ENCODE measurements at regions not wholly inside any gene's neighbourhood (a gene's known extent, or its start where the extent isn't known, plus 50 kb on each side); places are given as distances from the start of the nearest gene placed in this dataset.

DNA sequence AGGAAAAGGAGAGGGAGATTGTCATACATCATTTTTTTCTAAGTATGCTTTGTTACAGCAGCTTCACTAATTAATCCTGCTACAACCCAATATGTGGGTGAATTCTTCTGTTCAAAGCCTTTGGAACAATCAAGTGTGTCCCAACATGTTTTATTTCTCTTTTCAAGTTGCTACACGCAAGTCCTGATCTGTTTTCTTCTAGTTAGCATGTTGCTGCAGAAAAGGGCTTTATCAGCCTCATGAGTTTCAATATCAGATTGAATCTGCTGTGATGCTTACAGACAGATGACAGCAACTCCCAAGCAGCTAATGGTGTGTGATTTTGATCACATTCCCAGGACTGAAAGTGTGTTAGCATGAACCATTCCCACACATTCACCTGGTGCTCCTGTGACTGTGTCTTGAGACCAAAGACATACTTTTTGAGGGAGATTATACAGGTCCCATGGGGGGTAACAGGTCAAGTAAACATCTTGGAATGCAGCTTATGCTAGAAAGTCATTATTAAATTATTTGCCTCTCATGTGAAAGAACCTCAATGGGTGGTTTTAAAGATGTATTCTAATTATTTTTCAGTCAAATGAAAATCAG is 96.9 kb upstream of the KCNJ16 start:
- H3K27me3 ChIP-seq (replicated peaks in 1 of 7): no peaks in the 10 kb centered on the region
- TF ChIP-seq, protein P1, sequence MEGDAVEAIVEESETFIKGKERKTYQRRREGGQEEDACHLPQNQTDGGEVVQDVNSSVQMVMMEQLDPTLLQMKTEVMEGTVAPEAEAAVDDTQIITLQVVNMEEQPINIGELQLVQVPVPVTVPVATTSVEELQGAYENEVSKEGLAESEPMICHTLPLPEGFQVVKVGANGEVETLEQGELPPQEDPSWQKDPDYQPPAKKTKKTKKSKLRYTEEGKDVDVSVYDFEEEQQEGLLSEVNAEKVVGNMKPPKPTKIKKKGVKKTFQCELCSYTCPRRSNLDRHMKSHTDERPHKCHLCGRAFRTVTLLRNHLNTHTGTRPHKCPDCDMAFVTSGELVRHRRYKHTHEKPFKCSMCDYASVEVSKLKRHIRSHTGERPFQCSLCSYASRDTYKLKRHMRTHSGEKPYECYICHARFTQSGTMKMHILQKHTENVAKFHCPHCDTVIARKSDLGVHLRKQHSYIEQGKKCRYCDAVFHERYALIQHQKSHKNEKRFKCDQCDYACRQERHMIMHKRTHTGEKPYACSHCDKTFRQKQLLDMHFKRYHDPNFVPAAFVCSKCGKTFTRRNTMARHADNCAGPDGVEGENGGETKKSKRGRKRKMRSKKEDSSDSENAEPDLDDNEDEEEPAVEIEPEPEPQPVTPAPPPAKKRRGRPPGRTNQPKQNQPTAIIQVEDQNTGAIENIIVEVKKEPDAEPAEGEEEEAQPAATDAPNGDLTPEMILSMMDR (IDR thresholded peaks at IDR 0.05 in 8 of 11, conservative IDR thresholded peaks at IDR 0.05 in 3 of 11): no peak
- TF ChIP-seq POLR2AphosphoS5 (IDR thresholded peaks at IDR 0.05): no peak
- TF ChIP-seq POLR2A (IDR thresholded peaks at IDR 0.05): no peak
- no peak for DNase-seq
- no peaks in the 10 kb centered on the region for H3K4me1 ChIP-seq
- 89 to 93% (median 92%) methylated on average over 1 of the region's 1 CpG for WGBS, 5 donors
- H3K9me3 ChIP-seq: peaks cover 0 to 21% (median 11%) of the 10 kb centered on the region in 8 donors
- no peak overlapping the region for H3K27ac ChIP-seq
- H3K4me3 ChIP-seq: no peak overlapping the region
- H3K36me3 ChIP-seq: no peaks in the 10 kb centered on the region
- intact Hi-C loops (cut with DNase I; ENCODE audit: low total_unique reads): no loop called here

DNA sequence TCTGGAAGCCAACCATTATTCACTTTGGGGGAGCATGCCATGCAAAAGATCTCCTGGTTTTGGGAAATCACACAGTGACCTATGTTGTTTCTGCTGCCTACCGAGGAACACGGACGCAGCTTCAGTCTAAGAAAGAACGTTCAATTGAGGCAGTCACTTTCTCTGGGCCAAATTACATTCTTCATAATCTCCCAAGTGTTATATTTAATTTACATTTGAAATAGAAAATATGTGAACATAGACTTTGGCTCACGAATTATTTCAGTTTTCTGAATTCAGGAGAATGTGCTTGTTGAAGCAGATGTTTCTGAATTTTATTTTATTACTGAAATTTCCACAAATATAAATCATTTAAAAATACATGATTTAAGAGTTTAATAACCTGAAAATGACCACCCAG is 93.6 kb upstream of the KCNJ16 start:
- Histone ChIP-seq H3K36me3 (no peaks in the 10 kb centered on the region), H3K27ac (no peak overlapping the region), H3K4me1 (no peaks in the 10 kb centered on the region), H3K9me3 (peaks cover 0 to 6% (median 0%) of the 10 kb centered on the region in 8 donors), H3K27me3 (replicated peaks in 1 of 7) (no peaks in the 10 kb centered on the region), H3K4me3 (no peak overlapping the region)
- 82 to 93% (median 88%) methylated on average over 5 of the region's 5 CpGs for WGBS, 5 donors
- intact Hi-C loops (cut with DNase I; ENCODE audit: low total_unique reads): no loop called here
- no peak for DNase-seq
- TF ChIP-seq, protein P1 (IDR thresholded peaks at IDR 0.05 in 8 of 11, conservative IDR thresholded peaks at IDR 0.05 in 3 of 11): no peak
- TF ChIP-seq POLR2A (IDR thresholded peaks at IDR 0.05) (no peak), POLR2AphosphoS5 (IDR thresholded peaks at IDR 0.05) (no peak)

DNA sequence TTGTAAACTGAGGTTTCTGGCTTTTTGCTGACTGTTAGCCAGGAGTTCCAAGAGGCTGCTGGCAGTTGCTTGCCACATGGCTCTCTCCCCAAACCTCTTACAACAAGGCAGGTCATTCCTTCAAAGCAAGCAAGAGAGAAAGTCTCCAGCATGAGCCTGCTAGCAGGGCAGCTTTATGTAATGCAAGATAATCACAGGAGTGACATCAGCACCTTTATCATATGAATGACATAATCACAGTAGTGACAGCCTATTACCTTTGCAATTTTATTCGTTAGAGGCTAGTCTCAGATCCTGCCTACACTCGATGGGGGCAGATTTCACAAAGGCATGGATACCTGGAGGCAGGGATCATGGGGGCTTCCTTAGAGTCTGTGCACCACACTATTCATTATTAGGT is 79.5 kb upstream of the KCNJ16 start:
- Histone ChIP-seq H3K9me3 (peaks cover 0 to 11% (median 3%) of the 10 kb centered on the region in 8 donors), H3K36me3 (no peaks in the 10 kb centered on the region), H3K4me1 (no peaks in the 10 kb centered on the region), H3K4me3 (no peak overlapping the region), H3K27me3 (replicated peaks in 1 of 7) (no peaks in the 10 kb centered on the region), H3K27ac (no peak overlapping the region)
- TF ChIP-seq, protein P1 (IDR thresholded peaks at IDR 0.05 in 8 of 11, conservative IDR thresholded peaks at IDR 0.05 in 3 of 11): no peak
- no peak for TF ChIP-seq POLR2AphosphoS5 (IDR thresholded peaks at IDR 0.05)
- no peak for TF ChIP-seq POLR2A (IDR thresholded peaks at IDR 0.05)
- no peak for DNase-seq
- intact Hi-C loops (cut with DNase I; ENCODE audit: low total_unique reads): no loop called here
- 66 to 94% (median 88%) methylated on average over 2 of the region's 2 CpGs for WGBS, 5 donors

DNA sequence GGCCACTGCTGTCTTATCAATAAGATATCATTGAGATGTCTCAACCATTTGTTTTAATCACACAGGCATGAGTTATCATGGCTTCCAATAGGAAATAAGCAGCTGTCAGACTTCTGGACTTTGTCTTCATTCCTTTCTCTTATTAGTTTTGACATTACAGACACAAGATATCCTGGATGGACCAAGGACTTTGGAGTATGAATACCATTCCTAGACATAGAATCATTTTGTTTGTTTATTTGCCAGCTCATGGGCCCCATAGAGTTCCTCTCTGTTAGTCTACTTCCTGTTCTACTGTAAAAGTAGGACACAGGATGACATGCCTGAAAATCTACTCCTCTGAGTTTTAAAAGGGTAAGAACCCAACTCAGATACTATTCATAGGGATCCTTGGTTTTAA is 77.7 kb upstream of the KCNJ16 start:
- DNase-seq: no peak

More for the DNA sequence above, 77.7 kb upstream of the KCNJ16 start:
- Histone ChIP-seq H3K4me3 (no peak overlapping the region), H3K4me1 (no peaks in the 10 kb centered on the region), H3K27ac (no peak overlapping the region), H3K9me3 (peaks cover 0 to 11% (median 3%) of the 10 kb centered on the region in 8 donors), H3K27me3 (replicated peaks in 1 of 7) (no peaks in the 10 kb centered on the region), H3K36me3 (no peaks in the 10 kb centered on the region)
- TF ChIP-seq, protein P1 (IDR thresholded peaks at IDR 0.05 in 8 of 11, conservative IDR thresholded peaks at IDR 0.05 in 3 of 11): no peak
- TF ChIP-seq POLR2A (IDR thresholded peaks at IDR 0.05): no peak
- TF ChIP-seq POLR2AphosphoS5 (IDR thresholded peaks at IDR 0.05): no peak
- intact Hi-C loops (cut with DNase I; ENCODE audit: low total_unique reads): no loop called here
